Testis (tissue), 2 donors: ENCODE measurements at regions not wholly inside any gene's neighbourhood (a gene's known extent, or its start where the extent isn't known, plus 50 kb on each side); places are given as distances from the start of the nearest gene placed in this dataset.

Experiments used
- CTCF ChIP-seq, 3 experiments: fragments of 450-650 bp in 2 of 3; fragments of 200-600 bp in 1 of 3; sonication (generic) in 1 of 3; IDR thresholded peaks; one replicate each; pipeline ENCODE4 v1.5.1; 2016 to 2019; ENCODE audit warnings: antibody characterized with exemption in 3 of 3, mild to moderate bottlenecking in 2 of 3, moderate library complexity in 1 of 3
- POLR2A ChIP-seq: fragments of 450-650 bp; IDR thresholded peaks from one replicate; pipeline ENCODE4 v1.6.1; 2017; ENCODE audit warnings: antibody characterized with exemption, mild to moderate bottlenecking, moderate library complexity

GRCh38 chr5:66520854-66521253, 75.3 kb upstream of the MAST4 start:
- TF ChIP-seq POLR2A (no peak), CTCF (IDR thresholded peaks at IDR 0.05) (no peak)
